Muscle layer of duodenum (tissue), 2 donors: ENCODE measurements at regions not wholly inside any gene's neighbourhood (a gene's known extent, or its start where the extent isn't known, plus 50 kb on each side); places are given as distances from the start of the nearest gene placed in this dataset.

Experiments
- H3K27ac ChIP-seq: one replicate; pipeline ENCODE4 v1.7.0; 2013; ENCODE audit warnings: mild to moderate bottlenecking, low read length
- H3K27me3 ChIP-seq: one replicate; pipeline ENCODE4 v1.7.0; 2013; ENCODE audit warnings: low read depth, mild to moderate bottlenecking, control low read depth, low read length
- H3K36me3 ChIP-seq, 2 donors: one replicate each; pipeline ENCODE4 v1.7.0; 2013; ENCODE audit warnings: low read length in 2 of 2, control low read depth in 1 of 2, mild to moderate bottlenecking in 1 of 2; ENCODE audit not compliant: insufficient read depth in 2 of 2, control insufficient read depth in 1 of 2
- H3K4me1 ChIP-seq, 2 donors: one replicate each; pipeline ENCODE4 v1.7.0; 2013; ENCODE audit warnings: low read length in 2 of 2, mild to moderate bottlenecking in 2 of 2, control low read depth in 1 of 2, moderate library complexity in 1 of 2; ENCODE audit not compliant: insufficient read depth in 2 of 2, control insufficient read depth in 1 of 2
- H3K4me3 ChIP-seq, 2 donors: one replicate each; pipeline ENCODE4 v1.7.0; 2013; ENCODE audit warnings: low read length in 2 of 2, low read depth in 1 of 2, mild to moderate bottlenecking in 1 of 2
- H3K9me3 ChIP-seq, 2 donors: one replicate each; pipeline ENCODE4 v1.7.0; 2013; ENCODE audit warnings: low read length in 2 of 2, control low read depth in 1 of 2, mild to moderate bottlenecking in 1 of 2; ENCODE audit not compliant: control insufficient read depth in 1 of 2
- donor health status: healthy.

GRCh38 chr19:57004418-57004817, 115.4 kb upstream of the USP29 start:
- H3K9me3 ChIP-seq, result peaks cover 0 to 2% of the 10 kb centered on the region in 2 donors

DNA sequence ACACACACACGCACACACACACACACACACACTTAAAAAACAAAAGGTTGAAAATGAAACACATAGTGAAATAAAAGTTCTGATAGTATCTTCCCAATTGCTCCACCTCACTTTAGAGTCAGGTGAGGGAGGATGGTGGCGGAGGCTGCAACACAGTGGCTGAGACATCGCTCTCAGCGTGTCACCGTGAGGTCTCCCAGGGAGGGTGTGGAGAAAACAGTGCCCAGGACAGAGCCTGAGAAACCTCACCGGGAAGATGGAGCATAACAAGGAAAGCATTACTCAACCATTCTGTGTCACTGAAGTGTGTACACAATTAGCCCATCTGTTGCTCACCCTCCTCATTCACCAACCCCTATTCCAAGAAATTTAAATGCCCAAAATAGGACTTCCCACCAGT, 111.4 kb upstream of the USP29 start:
- H3K4me3 ChIP-seq, result no peak overlapping the region
- peaks cover 0 to 9% of the 10 kb centered on the region in 2 donors for H3K9me3 ChIP-seq
- no peaks in the 10 kb centered on the region for H3K36me3 ChIP-seq
- H3K4me1 ChIP-seq, result no peaks in the 10 kb centered on the region
- H3K27ac ChIP-seq, result no peak overlapping the region
- no peaks in the 10 kb centered on the region for H3K27me3 ChIP-seq

More at GRCh38 chr19:57004418-57004817, 115.4 kb upstream of the USP29 start:
- Histone ChIP-seq H3K4me1 (no peaks in the 10 kb centered on the region), H3K36me3 (no peaks in the 10 kb centered on the region), H3K4me3 (no peak overlapping the region), H3K27me3 (no peaks in the 10 kb centered on the region), H3K27ac (no peak overlapping the region)

DNA sequence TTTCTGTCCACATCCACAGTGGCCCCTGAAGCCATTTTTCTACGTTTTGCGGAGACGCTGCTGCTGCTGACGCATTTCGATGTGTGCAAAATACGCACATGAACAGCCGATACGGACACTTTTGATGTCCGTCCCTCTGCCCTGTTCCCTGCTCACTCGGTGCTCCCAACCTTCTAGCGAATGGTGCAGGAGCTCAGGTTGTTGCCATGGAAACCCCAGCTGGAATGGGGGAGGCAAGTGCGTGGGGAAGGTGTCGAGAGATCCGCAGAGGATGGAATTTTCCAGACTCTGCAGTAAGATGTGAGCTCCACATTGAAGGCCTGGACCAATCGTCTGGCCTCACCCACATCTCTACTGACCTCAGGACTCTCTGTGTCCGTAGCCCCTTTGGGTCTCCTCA, 109.2 kb upstream of the USP29 start:
- Histone ChIP-seq H3K9me3 (peaks cover 0 to 15% of the 10 kb centered on the region in 2 donors), H3K27ac (no peak overlapping the region)

DNA sequence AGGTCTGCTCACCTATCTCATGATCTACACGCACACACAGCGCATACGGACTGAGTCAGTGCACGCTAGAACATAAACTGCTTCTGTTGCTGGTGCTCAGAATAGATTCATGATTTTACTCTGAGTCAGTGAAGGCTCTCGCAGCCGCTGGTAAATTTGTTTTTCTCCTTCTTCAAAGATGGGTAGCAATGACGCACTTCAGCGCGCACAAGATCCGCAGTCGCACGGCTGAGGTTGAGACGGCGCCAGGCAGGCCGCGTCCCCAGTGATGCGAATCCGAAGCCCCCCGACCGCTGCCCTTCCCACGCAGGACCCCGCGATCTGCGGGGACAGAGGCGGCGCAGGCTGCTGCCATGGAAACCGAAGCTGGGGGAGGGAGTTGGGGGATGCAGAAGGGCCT, 103.7 kb upstream of the USP29 start:
- H3K9me3 ChIP-seq, result peaks cover 0 to 12% of the 10 kb centered on the region in 2 donors
- H3K27ac ChIP-seq, result no peak overlapping the region
- no peaks in the 10 kb centered on the region for H3K27me3 ChIP-seq

More for the DNA sequence above, 109.2 kb upstream of the USP29 start:
- H3K36me3 ChIP-seq, result no peaks in the 10 kb centered on the region
- H3K4me1 ChIP-seq, result no peaks in the 10 kb centered on the region
- no peak overlapping the region for H3K4me3 ChIP-seq
- no peaks in the 10 kb centered on the region for H3K27me3 ChIP-seq

GRCh38 chr19:57016491-57016890, 103.3 kb upstream of the USP29 start:
- no peak overlapping the region for H3K4me3 ChIP-seq
- no peaks in the 10 kb centered on the region for H3K36me3 ChIP-seq
- peaks cover 0 to 12% of the 10 kb centered on the region in 2 donors for H3K9me3 ChIP-seq
- no peaks in the 10 kb centered on the region for H3K4me1 ChIP-seq
- H3K27me3 ChIP-seq, result no peaks in the 10 kb centered on the region
- no peak overlapping the region for H3K27ac ChIP-seq

More for the DNA sequence above, 103.7 kb upstream of the USP29 start:
- Histone ChIP-seq H3K36me3 (no peaks in the 10 kb centered on the region), H3K4me3 (no peak overlapping the region), H3K4me1 (no peaks in the 10 kb centered on the region)

DNA sequence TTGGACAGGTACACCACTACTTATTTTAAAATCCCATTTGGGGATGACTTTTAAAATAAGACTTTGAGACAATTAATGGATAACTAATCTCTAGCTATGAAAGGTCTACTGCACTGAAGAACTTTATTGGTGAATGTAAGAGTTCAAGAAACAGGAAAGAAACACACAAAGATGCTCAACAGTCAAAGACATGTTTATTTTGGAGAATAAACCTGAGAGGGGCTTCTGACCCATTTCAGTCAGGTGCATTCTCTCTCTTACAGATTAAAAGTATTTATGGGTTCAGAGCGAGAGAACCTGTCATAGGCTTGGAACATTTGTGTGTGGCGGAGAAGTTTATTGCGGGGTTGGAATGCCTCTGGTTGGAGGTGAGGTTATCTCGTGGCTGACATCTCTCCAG, 94.3 kb upstream of the USP29 start:
- no peak overlapping the region for H3K27ac ChIP-seq
- H3K36me3 ChIP-seq, result no peaks in the 10 kb centered on the region
- H3K4me1 ChIP-seq, result no peaks in the 10 kb centered on the region
- peaks cover 0 to 4% of the 10 kb centered on the region in 2 donors for H3K9me3 ChIP-seq
- H3K4me3 ChIP-seq, result no peak overlapping the region
- H3K27me3 ChIP-seq, result no peaks in the 10 kb centered on the region

GRCh38 chr19:57026476-57026875, 93.3 kb upstream of the USP29 start:
- no peaks in the 10 kb centered on the region for H3K27me3 ChIP-seq

GRCh38 chr19:57027360-57027759, 92.4 kb upstream of the USP29 start:
- no peaks in the 10 kb centered on the region for H3K4me1 ChIP-seq
- peaks cover 0 to 4% of the 10 kb centered on the region in 2 donors for H3K9me3 ChIP-seq
- H3K27me3 ChIP-seq, result no peaks in the 10 kb centered on the region
- no peak overlapping the region for H3K4me3 ChIP-seq
- no peaks in the 10 kb centered on the region for H3K36me3 ChIP-seq
- H3K27ac ChIP-seq, result no peak overlapping the region

More at GRCh38 chr19:57026476-57026875, 93.3 kb upstream of the USP29 start:
- no peaks in the 10 kb centered on the region for H3K36me3 ChIP-seq
- no peaks in the 10 kb centered on the region for H3K4me1 ChIP-seq
- peaks cover 0 to 4% of the 10 kb centered on the region in 2 donors for H3K9me3 ChIP-seq
- no peak overlapping the region for H3K27ac ChIP-seq
- no peak overlapping the region for H3K4me3 ChIP-seq

- Histone ChIP-seq H3K36me3 (no peaks in the 10 kb centered on the region), H3K27me3 (no peaks in the 10 kb centered on the region), H3K9me3 (peaks cover 0 to 4% of the 10 kb centered on the region in 2 donors), H3K27ac (no peak overlapping the region), H3K4me1 (no peaks in the 10 kb centered on the region), H3K4me3 (no peak overlapping the region)
Observed at GRCh38 chr19:57028804-57029525, 90.8 kb upstream of the USP29 start.

GRCh38 chr19:57031106-57031505, 88.7 kb upstream of the USP29 start:
- Histone ChIP-seq H3K9me3 (peaks cover 0 to 3% of the 10 kb centered on the region in 2 donors), H3K27me3 (no peaks in the 10 kb centered on the region), H3K4me1 (no peaks in the 10 kb centered on the region), H3K36me3 (no peaks in the 10 kb centered on the region), H3K27ac (no peak overlapping the region), H3K4me3 (no peak overlapping the region)

GRCh38 chr19:57033576-57033975, 86.2 kb upstream of the USP29 start:
- no peaks in the 10 kb centered on the region for H3K9me3 ChIP-seq
- no peak overlapping the region for H3K4me3 ChIP-seq
- no peaks in the 10 kb centered on the region for H3K36me3 ChIP-seq
- no peaks in the 10 kb centered on the region for H3K4me1 ChIP-seq
- no peaks in the 10 kb centered on the region for H3K27me3 ChIP-seq
- no peak overlapping the region for H3K27ac ChIP-seq

DNA sequence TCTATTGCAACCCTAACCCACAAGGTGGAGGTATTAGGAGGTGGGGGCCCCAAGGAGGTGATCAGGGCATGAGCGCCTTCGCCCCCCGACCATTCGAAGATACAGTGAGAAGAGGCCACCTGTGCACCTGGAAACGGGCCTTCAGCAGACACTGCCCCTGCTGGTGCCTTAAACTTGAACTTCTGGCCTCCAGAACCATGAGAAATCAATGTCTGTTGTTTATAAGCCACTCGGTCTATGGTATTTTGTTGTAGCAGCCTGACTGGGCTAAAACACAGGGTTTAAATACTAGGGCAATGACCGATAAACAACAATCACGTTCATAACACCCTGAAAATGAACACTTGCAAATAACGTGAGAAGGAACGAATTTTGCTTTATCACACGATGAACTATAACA, 85.2 kb upstream of the USP29 start:
- no peaks in the 10 kb centered on the region for H3K36me3 ChIP-seq
- H3K27ac ChIP-seq, result no peak overlapping the region
- no peaks in the 10 kb centered on the region for H3K9me3 ChIP-seq
- no peaks in the 10 kb centered on the region for H3K27me3 ChIP-seq
- no peak overlapping the region for H3K4me3 ChIP-seq
- no peaks in the 10 kb centered on the region for H3K4me1 ChIP-seq
